Endodermal cell (in vitro differentiated cells): ENCODE measurements at regions not wholly inside any gene's neighbourhood (a gene's known extent, or its start where the extent isn't known, plus 50 kb on each side); places are given as distances from the start of the nearest gene placed in this dataset.

Source experiments
- DNase-seq: peaks from one replicate; pipeline ENCODE4 v3.0.0-alpha.2; 2017
- H3K27ac ChIP-seq: 2 replicates; pipeline ENCODE4 v1.5.1; 2013; ENCODE audit warnings: mild to moderate bottlenecking, low read depth, low read length, moderate library complexity
- H3K27me3 ChIP-seq: 2 replicates; pipeline ENCODE4 v1.6.1; 2013; ENCODE audit warnings: mild to moderate bottlenecking, low read length, moderate library complexity; ENCODE audit not compliant: insufficient read depth, control insufficient read depth, poor library complexity, severe bottlenecking
- H3K36me3 ChIP-seq: 2 replicates; pipeline ENCODE4 v1.7.0; 2013; ENCODE audit warnings: mild to moderate bottlenecking, low read length, moderate library complexity; ENCODE audit not compliant: control insufficient read depth, insufficient read depth
- H3K4me1 ChIP-seq: one replicate; pipeline ENCODE4 v1.7.0; 2013; ENCODE audit warnings: low read length; ENCODE audit not compliant: control insufficient read depth, insufficient read depth
- H3K4me3 ChIP-seq: 2 replicates; pipeline ENCODE4 v1.5.1; 2013; ENCODE audit warnings: mild to moderate bottlenecking, low read length, moderate library complexity
- H3K9ac ChIP-seq: 2 replicates; pipeline ENCODE4 v1.6.1; 2013; ENCODE audit warnings: mild to moderate bottlenecking, low read length, moderate library complexity; ENCODE audit not compliant: poor library complexity, severe bottlenecking; ENCODE audit errors: extremely low read depth
- H3K9me3 ChIP-seq: 2 replicates; pipeline ENCODE4 v1.6.1; 2013; ENCODE audit warnings: mild to moderate bottlenecking, low read length, moderate library complexity; ENCODE audit not compliant: control insufficient read depth
- H3K27ac Mint-ChIP-seq: 2 replicates; pipeline ENCODE4 v1.8.0; 2020; ENCODE audit warnings: mixed read lengths
- H3K27me3 Mint-ChIP-seq: 2 replicates; pipeline ENCODE4 v1.8.0; 2021; ENCODE audit warnings: mild to moderate bottlenecking, mixed read lengths; ENCODE audit not compliant: insufficient read depth
- H3K36me3 Mint-ChIP-seq: 2 replicates; pipeline ENCODE4 v1.8.0; 2020; ENCODE audit warnings: low read depth, mixed read lengths
- H3K4me1 Mint-ChIP-seq: 2 replicates; pipeline ENCODE4 v1.8.0; 2020; ENCODE audit warnings: mixed read lengths
- H3K4me3 Mint-ChIP-seq: 2 replicates; pipeline ENCODE4 v1.8.0; 2020; ENCODE audit warnings: mild to moderate bottlenecking, moderate library complexity, mixed read lengths
- H3K9me3 Mint-ChIP-seq: 2 replicates; pipeline ENCODE4 v1.8.0; 2020; ENCODE audit warnings: mild to moderate bottlenecking, mixed read lengths
- WGBS, 2 experiments: methylation state at CpG; one replicate each; pipeline versions ENCODE4 v1.1.5 to v1.1.7; 2013; ENCODE audit warnings: missing lambda C conversion rate in 2 of 2, mixed read lengths in 1 of 2; ENCODE audit not compliant: insufficient coverage in 1 of 2, insufficient read length in 1 of 2; 5-methylcytosine and 5-hydroxymethylcytosine counted together
- TF ChIP-seq, protein P1 (sequence below): fragments of 200-600 bp; sonication (generic); conservative IDR thresholded peaks from 2 replicates; pipeline ENCODE4 v1.5.0; 2021; ENCODE audit warnings: antibody characterized with exemption, mild to moderate bottlenecking

DNA sequence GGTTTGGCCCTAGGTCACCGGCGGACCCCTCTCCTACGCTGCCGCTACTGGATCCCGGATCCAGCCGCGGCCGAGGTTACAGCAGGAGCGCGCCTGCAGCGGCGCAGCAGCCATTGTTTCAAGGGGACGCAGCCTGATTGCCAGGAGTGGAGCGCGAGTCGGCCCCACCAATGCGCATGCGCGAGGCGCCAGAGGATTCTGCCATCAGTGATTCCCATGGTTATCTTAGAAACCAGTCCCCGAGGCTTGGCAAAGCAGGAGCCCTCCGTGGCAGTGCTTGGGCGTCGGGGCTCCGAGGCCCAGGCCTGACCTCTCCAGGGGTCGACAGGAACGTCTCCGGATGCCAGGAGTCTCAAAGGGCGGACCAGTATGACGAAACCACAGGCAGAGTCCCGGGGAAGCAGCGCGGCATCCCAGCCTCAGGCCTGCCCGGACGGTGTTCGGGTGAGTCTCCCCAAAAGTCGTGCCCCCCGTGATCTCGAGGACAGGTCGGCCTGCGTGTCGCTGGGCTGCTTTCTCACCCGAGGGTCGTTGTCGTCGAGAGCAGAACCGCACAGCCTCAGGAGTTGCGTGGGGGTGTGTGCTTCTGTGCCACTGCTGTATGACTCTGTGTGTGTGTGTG, 608.5 kb downstream of the KCNJ18 start:
- H3K27ac Mint-ChIP-seq: no peak overlapping the region
- peaks cover 87% of the 10 kb centered on the region for H3K9me3 Mint-ChIP-seq
- Histone ChIP-seq H3K9ac (no peak overlapping the region), H3K27ac (no peak overlapping the region), H3K4me1 (no peaks in the 10 kb centered on the region), H3K4me3 (no peak overlapping the region), H3K36me3 (no peaks in the 10 kb centered on the region), H3K9me3 (peaks cover 27% of the 10 kb centered on the region), H3K27me3 (no peaks in the 10 kb centered on the region)
- WGBS, 2 experiments: 90 to 93% methylated on average over 31 to 47 of the region's 48 CpGs
- no peak overlapping the region for H3K4me3 Mint-ChIP-seq
- H3K4me1 Mint-ChIP-seq: no peaks in the 10 kb centered on the region
- TF ChIP-seq, protein P1, sequence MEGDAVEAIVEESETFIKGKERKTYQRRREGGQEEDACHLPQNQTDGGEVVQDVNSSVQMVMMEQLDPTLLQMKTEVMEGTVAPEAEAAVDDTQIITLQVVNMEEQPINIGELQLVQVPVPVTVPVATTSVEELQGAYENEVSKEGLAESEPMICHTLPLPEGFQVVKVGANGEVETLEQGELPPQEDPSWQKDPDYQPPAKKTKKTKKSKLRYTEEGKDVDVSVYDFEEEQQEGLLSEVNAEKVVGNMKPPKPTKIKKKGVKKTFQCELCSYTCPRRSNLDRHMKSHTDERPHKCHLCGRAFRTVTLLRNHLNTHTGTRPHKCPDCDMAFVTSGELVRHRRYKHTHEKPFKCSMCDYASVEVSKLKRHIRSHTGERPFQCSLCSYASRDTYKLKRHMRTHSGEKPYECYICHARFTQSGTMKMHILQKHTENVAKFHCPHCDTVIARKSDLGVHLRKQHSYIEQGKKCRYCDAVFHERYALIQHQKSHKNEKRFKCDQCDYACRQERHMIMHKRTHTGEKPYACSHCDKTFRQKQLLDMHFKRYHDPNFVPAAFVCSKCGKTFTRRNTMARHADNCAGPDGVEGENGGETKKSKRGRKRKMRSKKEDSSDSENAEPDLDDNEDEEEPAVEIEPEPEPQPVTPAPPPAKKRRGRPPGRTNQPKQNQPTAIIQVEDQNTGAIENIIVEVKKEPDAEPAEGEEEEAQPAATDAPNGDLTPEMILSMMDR: no peak
- H3K27me3 Mint-ChIP-seq: no peaks in the 10 kb centered on the region
- DNase-seq: no peak
- H3K36me3 Mint-ChIP-seq: peaks cover 2% of the 10 kb centered on the region

DNA sequence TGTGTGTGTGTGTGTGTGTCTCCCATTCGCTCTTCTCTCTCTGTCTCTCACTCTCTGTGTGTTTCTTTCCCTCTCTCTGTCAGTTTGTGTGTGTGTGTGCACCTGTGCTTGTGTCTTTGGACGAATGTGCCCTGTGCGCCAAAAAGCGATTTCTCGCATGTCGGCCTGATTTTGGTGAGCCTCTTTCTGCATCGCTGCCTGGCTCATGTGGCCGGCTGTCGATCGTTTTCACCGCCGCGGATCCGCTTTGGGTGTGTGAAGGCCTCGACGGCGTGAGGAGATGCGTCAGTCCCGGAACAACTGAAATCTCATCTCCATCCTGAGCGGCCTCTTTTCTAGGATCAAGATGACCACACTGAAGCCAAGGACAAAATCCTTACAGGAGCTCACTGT, 609.0 kb downstream of the KCNJ18 start:
- Mint-ChIP-seq H3K4me3 (no peak overlapping the region), H3K36me3 (peaks cover 2% of the 10 kb centered on the region), H3K9me3 (peaks cover 89% of the 10 kb centered on the region), H3K27me3 (no peaks in the 10 kb centered on the region), H3K27ac (no peak overlapping the region), H3K4me1 (no peaks in the 10 kb centered on the region)
- TF ChIP-seq, protein P1: no peak
- H3K4me1 ChIP-seq: no peaks in the 10 kb centered on the region
- 90 to 91% methylated on average over 17 to 19 of the region's 20 CpGs for WGBS, 2 experiments
- no peaks in the 10 kb centered on the region for H3K27me3 ChIP-seq
- H3K4me3 ChIP-seq: no peak overlapping the region
- no peak overlapping the region for H3K9ac ChIP-seq
- H3K36me3 ChIP-seq: no peaks in the 10 kb centered on the region
- H3K9me3 ChIP-seq: peaks cover 30% of the 10 kb centered on the region
- DNase-seq: no peak
- H3K27ac ChIP-seq: no peak overlapping the region

DNA sequence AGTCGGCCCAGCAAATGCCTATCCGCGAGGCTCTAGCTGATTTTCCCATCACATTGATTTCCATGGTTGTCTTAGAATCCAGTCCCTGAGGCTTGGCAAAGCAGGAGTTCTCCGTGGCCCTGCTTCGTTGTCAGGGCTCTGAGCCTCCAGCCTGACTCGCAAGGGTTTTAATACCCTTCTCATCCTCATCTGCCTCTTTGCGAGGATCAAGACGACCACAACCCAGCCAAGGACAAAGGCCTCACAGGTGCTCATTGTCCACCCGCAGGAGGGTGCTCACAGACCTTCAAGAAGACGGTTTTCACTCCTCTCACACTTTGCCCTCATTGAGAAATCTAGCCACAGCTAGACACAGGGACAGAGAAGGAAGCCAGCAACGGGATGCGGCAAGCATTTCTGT, 610.8 kb downstream of the KCNJ18 start:
- Mint-ChIP-seq H3K27ac (no peak overlapping the region), H3K4me3 (no peak overlapping the region), H3K9me3 (peaks cover 96% of the 10 kb centered on the region), H3K4me1 (no peaks in the 10 kb centered on the region), H3K27me3 (no peaks in the 10 kb centered on the region), H3K36me3 (peaks cover 2% of the 10 kb centered on the region)
- Histone ChIP-seq H3K4me3 (no peak overlapping the region), H3K9ac (no peak overlapping the region), H3K27me3 (no peaks in the 10 kb centered on the region), H3K27ac (no peak overlapping the region), H3K9me3 (peaks cover 47% of the 10 kb centered on the region), H3K4me1 (no peaks in the 10 kb centered on the region), H3K36me3 (no peaks in the 10 kb centered on the region)
- DNase-seq: no peak
- whole genome bisulfite sequencing, 2 experiments: 79 to 85% methylated on average over 6 to 12 of the region's 12 CpGs
- TF ChIP-seq, protein P1: no peak
